Cardiac muscle cell (in vitro differentiated cells and primary cell): ENCODE measurements at regions not wholly inside any gene's neighbourhood (a gene's known extent, or its start where the extent isn't known, plus 50 kb on each side); places are given as distances from the start of the nearest gene placed in this dataset.

Experiments
- DNase-seq, 2 donors: peaks; one replicate each; pipeline versions ENCODE4 v3.0.0 to v3.0.0-alpha.2; 2010 to 2017; ENCODE audit warnings: low read depth in 1 of 2, low spot score in 1 of 2
- H3K27ac ChIP-seq: fragments of 200-600 bp; sonication (generic); 2 replicates; pipeline ENCODE4 v1.5.1; 2016
- H3K27me3 ChIP-seq: fragments of 200-600 bp; sonication (generic); 2 replicates; pipeline ENCODE4 v1.6.0; 2016; ENCODE audit warnings: control low read depth
- H3K36me3 ChIP-seq: fragments of 200-600 bp; sonication (generic); 2 replicates; pipeline ENCODE4 v1.5.1; 2016; ENCODE audit warnings: control low read depth
- H3K4me1 ChIP-seq: fragments of 200-600 bp; sonication (generic); 2 replicates; pipeline ENCODE4 v1.8.1; 2017; ENCODE audit warnings: low read depth, mild to moderate bottlenecking, mixed run types
- H3K4me3 ChIP-seq: fragments of 200-600 bp; sonication (generic); 2 replicates; pipeline ENCODE4 v1.5.1; 2016; ENCODE audit warnings: mild to moderate bottlenecking
- H3K9me3 ChIP-seq: fragments of 200-600 bp; sonication (generic); 2 replicates; pipeline ENCODE4 v1.5.1; 2017; ENCODE audit warnings: low read depth, mild to moderate bottlenecking, control low read depth
- CTCF ChIP-seq: IDR thresholded peaks from 2 replicates; pipeline ENCODE4 v1.5.1; 2012; ENCODE audit warnings: low read depth, mild to moderate bottlenecking, low read length

GRCh38 chr16:86176462-86176861 lies 277.5 kb downstream of the IRF8 start:
- Histone ChIP-seq H3K9me3 (no peaks in the 10 kb centered on the region), H3K36me3 (no peaks in the 10 kb centered on the region), H3K4me1 (peaks cover 2% of the 10 kb centered on the region), H3K4me3 (no peak overlapping the region), H3K27ac (no peak overlapping the region), H3K27me3 (peaks cover 11% of the 10 kb centered on the region)
- TF ChIP-seq CTCF: no peak
- DNase-seq: no peak

- no peak overlapping the region for H3K4me3 ChIP-seq
These were observed 281.3 kb downstream of the IRF8 start for GRCh38 chr16:86180244-86180643.

DNA sequence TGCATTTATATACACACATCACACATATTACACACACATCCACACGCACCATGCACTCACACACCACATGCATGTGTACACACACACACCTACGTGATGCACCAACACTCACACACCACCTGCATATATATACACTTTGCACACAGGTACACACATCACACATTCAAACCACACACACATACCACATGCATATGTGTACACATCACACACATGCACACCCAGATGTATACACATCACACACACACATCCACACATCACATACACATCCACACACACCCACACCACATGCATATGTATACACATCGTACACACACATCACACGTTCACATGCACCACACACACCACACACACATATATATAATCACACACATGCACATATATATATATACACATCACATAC lies 281.8 kb downstream of the IRF8 start:
- no peak overlapping the region for H3K27ac ChIP-seq
- H3K4me3 ChIP-seq: no peak overlapping the region
- H3K27me3 ChIP-seq: no peaks in the 10 kb centered on the region
- no peaks in the 10 kb centered on the region for H3K9me3 ChIP-seq
- no peaks in the 10 kb centered on the region for H3K36me3 ChIP-seq
- TF ChIP-seq CTCF: no peak
- no peak for DNase-seq
- H3K4me1 ChIP-seq: no peaks in the 10 kb centered on the region

More at GRCh38 chr16:86180244-86180643, 281.3 kb downstream of the IRF8 start:
- TF ChIP-seq CTCF: no peak
- DNase-seq: no peak
- no peaks in the 10 kb centered on the region for H3K27me3 ChIP-seq
- no peaks in the 10 kb centered on the region for H3K9me3 ChIP-seq
- no peak overlapping the region for H3K27ac ChIP-seq
- no peaks in the 10 kb centered on the region for H3K4me1 ChIP-seq
- no peaks in the 10 kb centered on the region for H3K36me3 ChIP-seq

GRCh38 chr16:86181526-86181925 lies 282.6 kb downstream of the IRF8 start:
- Histone ChIP-seq H3K36me3 (no peaks in the 10 kb centered on the region), H3K4me1 (no peaks in the 10 kb centered on the region), H3K9me3 (no peaks in the 10 kb centered on the region), H3K4me3 (no peak overlapping the region), H3K27me3 (no peaks in the 10 kb centered on the region), H3K27ac (no peak overlapping the region)
- no peak for DNase-seq
- TF ChIP-seq CTCF: no peak

GRCh38 chr16:86184185-86184584 lies 285.2 kb downstream of the IRF8 start:
- Histone ChIP-seq H3K4me3 (no peak overlapping the region), H3K4me1 (no peaks in the 10 kb centered on the region), H3K9me3 (no peaks in the 10 kb centered on the region), H3K27ac (no peak overlapping the region), H3K27me3 (no peaks in the 10 kb centered on the region), H3K36me3 (no peaks in the 10 kb centered on the region)
- TF ChIP-seq CTCF: no peak
- no peak for DNase-seq

DNA sequence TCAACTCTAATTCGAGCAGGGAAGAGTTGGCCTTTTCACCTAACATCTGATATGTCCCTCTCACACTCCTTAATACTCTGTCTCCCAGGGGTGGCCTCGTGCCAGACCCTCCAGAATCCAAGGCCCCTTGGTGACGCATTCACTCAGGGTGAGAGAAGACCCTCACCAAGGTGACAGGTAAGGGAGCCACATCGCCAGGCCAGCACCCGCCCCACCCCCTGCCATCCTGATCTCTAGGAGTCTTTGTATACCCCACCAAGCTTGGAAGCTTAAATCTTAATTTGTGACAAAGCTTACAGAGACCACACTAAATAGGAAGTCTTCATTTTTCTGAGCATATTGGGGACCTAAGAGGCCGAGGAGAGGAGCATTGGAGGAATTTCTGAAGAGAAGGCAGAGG lies 286.1 kb downstream of the IRF8 start:
- no peaks in the 10 kb centered on the region for H3K9me3 ChIP-seq
- H3K36me3 ChIP-seq: no peaks in the 10 kb centered on the region
- H3K27me3 ChIP-seq: no peaks in the 10 kb centered on the region
- no peak overlapping the region for H3K27ac ChIP-seq
- H3K4me1 ChIP-seq: peaks cover 4% of the 10 kb centered on the region
- no peak for TF ChIP-seq CTCF
- H3K4me3 ChIP-seq: no peak overlapping the region
- DNase-seq: no peak
